T-helper 17 cell (primary cell): ENCODE measurements at regions not wholly inside any gene's neighbourhood (a gene's known extent, or its start where the extent isn't known, plus 50 kb on each side); places are given as distances from the start of the nearest gene placed in this dataset.

Experiments
- ATAC-seq: fragments of 150-1000 bp; cut with Tn5 transposase; 2 replicates; pipeline ENCODE4 v1.10.0; 2021; ENCODE audit warnings: mild to moderate bottlenecking, moderate library complexity
- DNase-seq, 3 donors: peaks; one replicate each; pipeline versions ENCODE4 v3.0.0 to v3.0.0-alpha.2; 2020 to 2021
- H3K9me3 ChIP-seq: one replicate; pipeline ENCODE4 v1.7.0; 2013; ENCODE audit warnings: low read length, mild to moderate bottlenecking; ENCODE audit not compliant: control insufficient read depth, poor library complexity, severe bottlenecking
- H3K27ac Mint-ChIP-seq: one replicate; pipeline ENCODE4 v1.8.0; 2022; ENCODE audit warnings: mild to moderate bottlenecking, moderate library complexity, mixed read lengths
- H3K27me3 Mint-ChIP-seq: one replicate; pipeline ENCODE4 v1.8.0; 2022; ENCODE audit warnings: mixed read lengths
- H3K36me3 Mint-ChIP-seq: one replicate; pipeline ENCODE4 v1.8.0; 2022; ENCODE audit warnings: low read depth, mixed read lengths
- H3K4me1 Mint-ChIP-seq: one replicate; pipeline ENCODE4 v1.8.0; 2022; ENCODE audit warnings: mild to moderate bottlenecking, mixed read lengths
- H3K4me3 Mint-ChIP-seq: one replicate; pipeline ENCODE4 v1.8.0; 2022; ENCODE audit warnings: mild to moderate bottlenecking, moderate library complexity, mixed read lengths

DNA sequence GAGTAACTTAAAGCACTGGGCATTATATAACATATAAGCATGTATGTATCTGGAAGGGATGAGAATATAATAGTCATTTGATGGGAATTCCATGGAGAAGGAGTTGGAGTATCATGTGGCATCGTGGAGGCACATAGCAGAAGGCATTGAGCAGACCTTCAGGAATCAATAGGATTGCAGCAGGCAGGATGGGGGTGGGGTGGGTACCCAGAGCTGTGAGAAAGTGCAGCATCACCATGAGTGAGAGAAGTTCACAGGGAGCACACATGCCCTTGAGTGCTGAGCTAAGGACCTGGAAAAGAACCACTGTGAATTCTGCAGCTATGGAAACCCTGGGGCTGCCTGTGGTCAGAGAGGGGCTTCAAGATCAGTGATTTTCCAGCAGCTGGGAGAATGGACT, 57.3 kb downstream of the MED10 start:
- no peak overlapping the region for H3K27ac Mint-ChIP-seq
- DNase-seq = no peak
- no peak overlapping the region for H3K4me3 Mint-ChIP-seq
- no peaks in the 10 kb centered on the region for H3K27me3 Mint-ChIP-seq
- H3K36me3 Mint-ChIP-seq = peaks cover 5% of the 10 kb centered on the region
- no peaks in the 10 kb centered on the region for H3K9me3 ChIP-seq
- no peaks in the 10 kb centered on the region for H3K4me1 Mint-ChIP-seq
- ATAC-seq = no peak

- DNase-seq (no peak), ATAC-seq (no peak)
- Mint-ChIP-seq H3K4me1 (no peaks in the 10 kb centered on the region), H3K4me3 (no peak overlapping the region), H3K27ac (no peak overlapping the region), H3K27me3 (no peaks in the 10 kb centered on the region), H3K36me3 (peaks cover 4% of the 10 kb centered on the region)
- H3K9me3 ChIP-seq = no peaks in the 10 kb centered on the region
These were observed 59.2 kb downstream of the MED10 start for GRCh38 chr5:6319116-6319515.

DNA sequence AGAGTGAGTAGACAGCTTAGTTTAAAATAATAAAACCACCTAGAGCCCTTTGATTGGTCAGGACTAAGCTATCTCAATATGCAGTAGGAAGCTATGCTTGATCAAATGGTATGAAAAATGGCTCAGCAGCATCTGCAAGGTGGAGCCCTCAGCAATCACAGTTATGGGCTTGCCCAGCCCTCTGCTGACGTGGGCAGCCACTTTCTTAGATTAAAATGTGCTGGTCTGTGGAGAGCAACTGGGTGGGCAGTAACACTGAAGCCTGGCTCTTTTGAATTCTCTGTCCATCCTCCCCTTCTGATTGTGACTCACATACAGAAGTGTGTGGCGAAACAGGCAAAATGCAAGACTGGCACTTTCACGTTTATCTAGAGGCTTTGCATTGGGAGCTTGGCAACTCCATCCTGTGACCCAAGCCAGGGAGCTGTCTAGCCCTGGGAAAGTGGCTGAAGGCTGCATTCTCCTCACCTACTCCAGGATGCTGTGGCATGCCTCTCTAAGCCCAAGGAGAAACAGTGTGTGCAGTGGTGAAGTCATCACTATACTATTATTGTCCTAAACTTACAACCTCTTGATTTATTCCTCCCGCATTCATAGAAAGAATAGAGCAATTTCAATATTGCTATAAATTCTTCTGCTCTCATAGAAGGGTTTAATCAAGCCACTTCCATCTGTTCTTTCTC, 61.1 kb downstream of the MED10 start:
- no peak overlapping the region for H3K27ac Mint-ChIP-seq
- H3K36me3 Mint-ChIP-seq = peaks cover 4% of the 10 kb centered on the region
- peaks cover 5% of the 10 kb centered on the region for H3K4me1 Mint-ChIP-seq
- no peak overlapping the region for H3K4me3 Mint-ChIP-seq
- no peaks in the 10 kb centered on the region for H3K9me3 ChIP-seq
- ATAC-seq (no peak), DNase-seq (no peak)
- H3K27me3 Mint-ChIP-seq = no peaks in the 10 kb centered on the region

DNA sequence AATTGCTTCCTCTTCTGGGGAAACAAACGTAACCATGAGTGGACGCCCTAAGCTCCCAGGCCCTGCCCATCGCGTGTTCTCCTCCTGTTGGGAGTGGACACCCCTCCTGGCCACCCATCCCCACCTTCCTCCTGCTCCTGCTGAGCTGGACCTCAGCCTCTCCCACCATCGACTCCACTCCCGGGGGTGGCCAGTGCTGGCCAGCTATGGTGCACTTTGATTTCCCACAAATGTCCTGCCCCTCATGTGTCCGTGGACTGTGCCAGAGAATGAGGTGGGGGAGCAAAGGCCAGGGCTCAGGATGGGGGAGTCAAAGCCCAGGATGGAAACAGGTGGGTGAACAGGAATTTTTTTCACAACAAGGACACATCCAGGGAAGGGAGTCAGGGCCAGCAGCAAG, 62.8 kb downstream of the MED10 start:
- no peaks in the 10 kb centered on the region for H3K36me3 Mint-ChIP-seq
- no peak overlapping the region for H3K4me3 Mint-ChIP-seq

GRCh38 chr5:6311568-6312501, 66.5 kb downstream of the MED10 start:
- Mint-ChIP-seq H3K27ac (no peak overlapping the region), H3K4me1 (peaks cover 5% of the 10 kb centered on the region), H3K36me3 (no peaks in the 10 kb centered on the region), H3K27me3 (no peaks in the 10 kb centered on the region), H3K4me3 (no peak overlapping the region)
- no peak for DNase-seq
- H3K9me3 ChIP-seq = no peaks in the 10 kb centered on the region
- no peak for ATAC-seq

More for the DNA sequence above, 62.8 kb downstream of the MED10 start:
- Mint-ChIP-seq H3K4me1 (peaks cover 5% of the 10 kb centered on the region), H3K27me3 (no peaks in the 10 kb centered on the region), H3K27ac (no peak overlapping the region)
- no peak for ATAC-seq
- no peaks in the 10 kb centered on the region for H3K9me3 ChIP-seq
- DNase-seq = no peak

DNA sequence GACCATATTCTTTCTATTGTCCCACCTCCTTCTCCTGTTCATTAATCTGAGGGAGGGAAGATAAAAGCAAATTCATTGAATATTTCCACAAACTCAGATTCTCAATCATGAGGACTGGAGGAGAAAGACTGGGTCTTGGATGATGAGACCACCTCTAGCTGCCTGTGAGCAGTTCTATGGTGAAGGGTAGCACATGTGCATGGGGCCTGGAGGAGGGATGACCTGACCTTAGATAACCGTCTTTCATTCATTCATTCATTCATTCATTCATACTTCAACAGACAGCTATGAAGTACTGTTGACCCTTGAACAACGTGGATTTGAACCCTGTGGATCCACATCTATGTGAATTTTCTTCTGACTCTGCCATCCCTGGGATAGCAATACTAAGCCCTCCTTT, 68.4 kb downstream of the MED10 start:
- H3K9me3 ChIP-seq = no peaks in the 10 kb centered on the region
- DNase-seq (no peak), ATAC-seq (no peak)
- no peak overlapping the region for H3K27ac Mint-ChIP-seq
- H3K4me3 Mint-ChIP-seq = no peak overlapping the region
- peaks cover 5% of the 10 kb centered on the region for H3K4me1 Mint-ChIP-seq
- H3K36me3 Mint-ChIP-seq = no peaks in the 10 kb centered on the region
- H3K27me3 Mint-ChIP-seq = no peaks in the 10 kb centered on the region

- H3K27ac Mint-ChIP-seq = no peak overlapping the region
- H3K4me3 Mint-ChIP-seq = no peak overlapping the region
- peaks cover 1% of the 10 kb centered on the region for H3K4me1 Mint-ChIP-seq
- DNase-seq (no peak), ATAC-seq (no peak)
- no peaks in the 10 kb centered on the region for H3K27me3 Mint-ChIP-seq
- no peaks in the 10 kb centered on the region for H3K9me3 ChIP-seq
- H3K36me3 Mint-ChIP-seq = no peaks in the 10 kb centered on the region
These were observed 69.7 kb downstream of the MED10 start for GRCh38 chr5:6308683-6309082.

- no peak overlapping the region for H3K27ac Mint-ChIP-seq
- H3K4me3 Mint-ChIP-seq = no peak overlapping the region
- DNase-seq = no peak
- no peak for ATAC-seq
- peaks cover 10% of the 10 kb centered on the region for H3K27me3 Mint-ChIP-seq
- H3K4me1 Mint-ChIP-seq = no peaks in the 10 kb centered on the region
- H3K36me3 Mint-ChIP-seq = no peaks in the 10 kb centered on the region
- H3K9me3 ChIP-seq = no peaks in the 10 kb centered on the region
These were observed 71.0 kb downstream of the MED10 start for GRCh38 chr5:6307304-6307703.

DNA sequence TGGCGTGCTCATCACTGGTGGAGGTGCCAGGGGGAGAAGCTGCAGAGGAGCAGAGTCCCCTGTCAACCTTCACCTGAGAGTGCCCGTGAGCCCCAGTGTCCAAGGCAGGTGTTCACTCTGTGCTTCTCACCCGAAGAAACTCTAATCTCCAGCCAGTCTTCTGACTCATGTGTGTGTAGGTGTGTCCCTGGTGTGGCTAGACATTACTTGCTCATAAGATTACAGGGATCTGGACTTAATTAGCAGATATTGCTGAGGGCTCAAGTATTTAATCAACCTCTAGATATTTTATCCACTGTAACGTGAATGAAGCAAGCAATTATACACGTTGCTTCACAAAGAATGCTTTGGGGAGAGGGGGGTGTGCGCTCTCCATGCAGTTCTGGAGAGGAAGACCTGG, 72.5 kb downstream of the MED10 start:
- H3K9me3 ChIP-seq = no peaks in the 10 kb centered on the region
- Mint-ChIP-seq H3K27me3 (peaks cover 19% of the 10 kb centered on the region), H3K4me1 (no peaks in the 10 kb centered on the region), H3K36me3 (no peaks in the 10 kb centered on the region), H3K27ac (no peak overlapping the region), H3K4me3 (no peak overlapping the region)
- no peak for DNase-seq
- ATAC-seq = no peak

GRCh38 chr5:6302684-6303083, 75.7 kb downstream of the MED10 start:
- Mint-ChIP-seq H3K27me3 (peaks cover 23% of the 10 kb centered on the region), H3K27ac (no peak overlapping the region), H3K4me3 (no peak overlapping the region), H3K36me3 (no peaks in the 10 kb centered on the region), H3K4me1 (no peaks in the 10 kb centered on the region)
- no peaks in the 10 kb centered on the region for H3K9me3 ChIP-seq
- DNase-seq (no peak), ATAC-seq (no peak)

DNA sequence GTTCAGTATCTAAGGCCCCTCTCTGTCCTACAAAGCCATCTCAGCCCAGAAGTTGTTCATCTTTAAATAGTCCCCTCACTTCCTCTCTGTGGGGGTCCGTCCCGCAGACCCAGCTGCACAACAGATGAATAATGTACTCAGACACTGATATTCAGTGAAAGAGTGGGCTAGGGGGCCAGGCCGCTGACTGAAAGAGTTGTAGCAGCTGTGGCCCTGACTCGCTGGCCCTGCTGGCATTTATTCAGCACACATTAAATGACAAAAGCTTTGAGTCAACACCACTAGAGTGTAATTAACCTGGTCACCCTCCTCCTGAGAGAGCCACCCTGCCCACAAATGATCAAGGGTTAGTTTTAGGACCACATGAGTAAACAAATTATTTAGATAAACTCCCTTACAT, 76.3 kb downstream of the MED10 start:
- H3K27ac Mint-ChIP-seq = no peak overlapping the region
- no peaks in the 10 kb centered on the region for H3K4me1 Mint-ChIP-seq
- DNase-seq (no peak), ATAC-seq (no peak)
- no peaks in the 10 kb centered on the region for H3K9me3 ChIP-seq
- no peak overlapping the region for H3K4me3 Mint-ChIP-seq
- no peaks in the 10 kb centered on the region for H3K36me3 Mint-ChIP-seq
- peaks cover 23% of the 10 kb centered on the region for H3K27me3 Mint-ChIP-seq

DNA sequence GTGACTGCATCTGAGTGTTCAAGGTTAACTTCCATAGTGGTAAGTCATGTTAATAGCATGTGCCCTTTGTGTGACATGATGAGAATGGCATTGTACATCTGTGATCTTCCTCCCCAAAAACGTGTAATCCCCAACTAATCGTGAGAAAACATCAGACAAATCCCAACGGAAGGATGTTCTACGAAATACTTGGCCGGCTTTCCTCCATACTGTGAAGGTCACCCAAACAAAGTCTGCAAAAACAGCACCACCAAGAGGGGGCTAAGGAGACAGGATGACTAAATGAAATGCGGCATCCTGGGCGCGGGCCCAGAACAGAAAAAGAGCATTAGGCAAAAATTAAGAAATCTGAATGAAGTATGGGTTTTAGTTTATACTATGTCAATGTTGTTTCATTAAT, 81.8 kb downstream of the MED10 start:
- ATAC-seq = no peak
- Mint-ChIP-seq H3K36me3 (no peaks in the 10 kb centered on the region), H3K27ac (no peak overlapping the region)

GRCh38 chr5:6291961-6292360, 86.4 kb downstream of the MED10 start:
- Mint-ChIP-seq H3K27me3 (peaks cover 18% of the 10 kb centered on the region), H3K27ac (peak overlapping the region; percentile 51), H3K36me3 (no peaks in the 10 kb centered on the region), H3K4me1 (peaks cover 4% of the 10 kb centered on the region), H3K4me3 (no peak overlapping the region)
- ATAC-seq (peak; percentile 25), DNase-seq (no peak)
- no peaks in the 10 kb centered on the region for H3K9me3 ChIP-seq

More for the DNA sequence above, 81.8 kb downstream of the MED10 start:
- H3K4me3 Mint-ChIP-seq = no peak overlapping the region
- no peak for DNase-seq
- H3K4me1 Mint-ChIP-seq = peaks cover 2% of the 10 kb centered on the region
- no peaks in the 10 kb centered on the region for H3K9me3 ChIP-seq
- H3K27me3 Mint-ChIP-seq = peaks cover 21% of the 10 kb centered on the region
